Right lobe of liver (tissue), 4 donors: ENCODE measurements at regions not wholly inside any gene's neighbourhood (a gene's known extent, or its start where the extent isn't known, plus 50 kb on each side); places are given as distances from the start of the nearest gene placed in this dataset.

Experiments used
- POLR2A ChIP-seq: fragments of 450-650 bp; IDR thresholded peaks from one replicate; pipeline ENCODE4 v1.6.1; 2017; ENCODE audit warnings: antibody characterized with exemption, mild to moderate bottlenecking
- TF ChIP-seq, protein P1 (sequence below), 4 donors: fragments of 200-600 bp in 3 of 4; fragments of 450-650 bp in 1 of 4; IDR thresholded peaks; one replicate each; pipeline versions ENCODE4 v1.5.1 to v1.8.0; 2016 to 2022; ENCODE audit warnings: antibody characterized with exemption in 4 of 4, mild to moderate bottlenecking in 2 of 4
- donor health status: DM: no; HTN: no; CAD: no.
- donor health status: DM: no; HTN: no; CAD: no.
- donor health status: DM: no; HTN: yes; CAD: no.

DNA sequence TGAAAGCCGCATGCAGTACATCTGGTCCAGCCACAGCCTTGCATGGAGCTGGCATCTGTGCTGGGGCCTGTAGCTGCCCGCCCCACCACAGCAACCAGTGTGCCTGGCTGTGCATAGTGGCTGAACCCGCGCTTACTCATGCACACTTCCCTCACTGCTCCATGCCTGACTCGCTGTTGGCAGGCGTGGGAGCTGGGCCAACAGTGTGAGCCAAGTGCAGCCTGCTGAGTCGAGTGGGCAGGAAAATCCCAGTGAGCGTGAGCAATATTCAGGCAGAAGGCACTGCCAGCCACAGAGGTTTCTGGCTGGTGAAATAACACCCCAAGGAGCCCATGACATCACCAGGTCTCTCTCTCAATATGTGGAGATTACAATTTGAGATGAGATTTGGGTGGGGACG, 1674.1 kb upstream of the TMEFF2 start:
- TF ChIP-seq, protein P1, sequence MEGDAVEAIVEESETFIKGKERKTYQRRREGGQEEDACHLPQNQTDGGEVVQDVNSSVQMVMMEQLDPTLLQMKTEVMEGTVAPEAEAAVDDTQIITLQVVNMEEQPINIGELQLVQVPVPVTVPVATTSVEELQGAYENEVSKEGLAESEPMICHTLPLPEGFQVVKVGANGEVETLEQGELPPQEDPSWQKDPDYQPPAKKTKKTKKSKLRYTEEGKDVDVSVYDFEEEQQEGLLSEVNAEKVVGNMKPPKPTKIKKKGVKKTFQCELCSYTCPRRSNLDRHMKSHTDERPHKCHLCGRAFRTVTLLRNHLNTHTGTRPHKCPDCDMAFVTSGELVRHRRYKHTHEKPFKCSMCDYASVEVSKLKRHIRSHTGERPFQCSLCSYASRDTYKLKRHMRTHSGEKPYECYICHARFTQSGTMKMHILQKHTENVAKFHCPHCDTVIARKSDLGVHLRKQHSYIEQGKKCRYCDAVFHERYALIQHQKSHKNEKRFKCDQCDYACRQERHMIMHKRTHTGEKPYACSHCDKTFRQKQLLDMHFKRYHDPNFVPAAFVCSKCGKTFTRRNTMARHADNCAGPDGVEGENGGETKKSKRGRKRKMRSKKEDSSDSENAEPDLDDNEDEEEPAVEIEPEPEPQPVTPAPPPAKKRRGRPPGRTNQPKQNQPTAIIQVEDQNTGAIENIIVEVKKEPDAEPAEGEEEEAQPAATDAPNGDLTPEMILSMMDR (IDR thresholded peaks at IDR 0.05), result no peak
- TF ChIP-seq POLR2A, result no peak
